ENCODE measurements at regions not wholly inside any gene's neighbourhood (a gene's known extent, or its start where the extent isn't known, plus 50 kb on each side); places are given as distances from the start of the nearest gene placed in this dataset.

- Histone ChIP-seq H3K27ac (no peak overlapping the region), H3K36me3 (replicated peaks in 1 of 2; ENCODE audit: insufficient read depth in 1 of 2, low read depth in 2 of 2) (no peaks in the 10 kb centered on the region), H3K27me3 (no peaks in the 10 kb centered on the region), H3K9me3 (no peaks in the 10 kb centered on the region), H3K4me3 (no peak overlapping the region), H3K4me1 (no peaks in the 10 kb centered on the region)
- 92% methylated on average over 2 of the region's 2 CpGs for WGBS, 2 donors
- DNase-seq, result no peak
- TF ChIP-seq POLR2A (IDR thresholded peaks at IDR 0.05) (no peak), CTCF (IDR thresholded peaks at IDR 0.05) (no peak)
- intact Hi-C loops (cut with DNase I), result no loop called here
- ATAC-seq, result no peak
Measured at GRCh38 chr9:120281665-120282064, 298.3 kb downstream of the CDK5RAP2 start.

GRCh38 chr9:120267929-120268328 is 312.0 kb downstream of the CDK5RAP2 start:
- no peaks in the 10 kb centered on the region for H3K4me1 ChIP-seq
- no peaks in the 10 kb centered on the region for H3K9me3 ChIP-seq
- no peaks in the 10 kb centered on the region for H3K36me3 ChIP-seq (replicated peaks in 1 of 2; ENCODE audit: insufficient read depth in 1 of 2, low read depth in 2 of 2)
- no peaks in the 10 kb centered on the region for H3K27me3 ChIP-seq
- no peak for TF ChIP-seq CTCF (IDR thresholded peaks at IDR 0.05)
- no peak for TF ChIP-seq POLR2A (IDR thresholded peaks at IDR 0.05)
- 41 to 60% methylated on average over 1 of the region's 1 CpG for WGBS, 2 donors
- no peak overlapping the region for H3K27ac ChIP-seq
- H3K4me3 ChIP-seq, result no peak overlapping the region
- ATAC-seq, result no peak
- intact Hi-C loops (cut with DNase I), result no loop called here
- no peak for DNase-seq

GRCh38 chr9:120265791-120266190 is 314.2 kb downstream of the CDK5RAP2 start:
- ATAC-seq, result no peak
- Histone ChIP-seq H3K4me1 (no peaks in the 10 kb centered on the region), H3K36me3 (replicated peaks in 1 of 2; ENCODE audit: insufficient read depth in 1 of 2, low read depth in 2 of 2) (no peaks in the 10 kb centered on the region), H3K9me3 (no peaks in the 10 kb centered on the region), H3K27me3 (no peaks in the 10 kb centered on the region), H3K27ac (no peak overlapping the region), H3K4me3 (no peak overlapping the region)
- WGBS, 2 donors, result 35 to 46% methylated on average over 6 of the region's 6 CpGs
- intact Hi-C loops (cut with DNase I), result no loop called here
- no peak for DNase-seq
- TF ChIP-seq POLR2A (IDR thresholded peaks at IDR 0.05) (no peak), CTCF (IDR thresholded peaks at IDR 0.05) (no peak)

GRCh38 chr9:120264528-120264927 is 315.4 kb downstream of the CDK5RAP2 start:
- no peaks in the 10 kb centered on the region for H3K9me3 ChIP-seq
- H3K4me1 ChIP-seq, result no peaks in the 10 kb centered on the region
- ATAC-seq (no peak), DNase-seq (no peak)
- no peak for TF ChIP-seq CTCF (IDR thresholded peaks at IDR 0.05)
- TF ChIP-seq POLR2A (IDR thresholded peaks at IDR 0.05), result no peak
- H3K27ac ChIP-seq, result no peak overlapping the region
- no peaks in the 10 kb centered on the region for H3K27me3 ChIP-seq
- no peak overlapping the region for H3K4me3 ChIP-seq
- intact Hi-C loops (cut with DNase I), result no loop called here
- H3K36me3 ChIP-seq (replicated peaks in 1 of 2; ENCODE audit: insufficient read depth in 1 of 2, low read depth in 2 of 2), result no peaks in the 10 kb centered on the region

GRCh38 chr9:120263836-120264235 is 316.1 kb downstream of the CDK5RAP2 start:
- intact Hi-C loops (cut with DNase I), result no loop called here
- WGBS, 2 donors, result 53 to 73% methylated on average over 4 of the region's 4 CpGs
- Histone ChIP-seq H3K4me3 (no peak overlapping the region), H3K36me3 (replicated peaks in 1 of 2; ENCODE audit: insufficient read depth in 1 of 2, low read depth in 2 of 2) (no peaks in the 10 kb centered on the region), H3K4me1 (no peaks in the 10 kb centered on the region), H3K27me3 (no peaks in the 10 kb centered on the region), H3K9me3 (no peaks in the 10 kb centered on the region), H3K27ac (no peak overlapping the region)
- TF ChIP-seq CTCF (IDR thresholded peaks at IDR 0.05) (no peak), POLR2A (IDR thresholded peaks at IDR 0.05) (no peak)
- ATAC-seq (no peak), DNase-seq (no peak)
